BE2C (cell line): ENCODE measurements at regions not wholly inside any gene's neighbourhood (a gene's known extent, or its start where the extent isn't known, plus 50 kb on each side); places are given as distances from the start of the nearest gene placed in this dataset.
A peak's percentile ranks its signal among the peaks of the same experiment; 100 is the strongest.

Experiments
- DNase-seq: peaks from one replicate; pipeline ENCODE4 v3.0.0-alpha.2; 2020
- H3K27me3 ChIP-seq: fragments of 250-450 bp; sonication (Bioruptor Pico); 2 replicates; pipeline ENCODE4 v1.5.1; 2020; ENCODE audit warnings: mild to moderate bottlenecking
- H3K36me3 ChIP-seq: fragments of 250-450 bp; sonication (Bioruptor Pico); 2 replicates; pipeline ENCODE4 v1.5.1; 2020; ENCODE audit warnings: mild to moderate bottlenecking
- H3K4me1 ChIP-seq: fragments of 250-450 bp; sonication (Bioruptor Pico); 2 replicates; pipeline ENCODE4 v1.5.1; 2020
- H3K4me3 ChIP-seq: 2 replicates; pipeline ENCODE4 v1.5.1; 2011; ENCODE audit warnings: low read depth, low read length
- H3K9me3 ChIP-seq: fragments of 250-450 bp; sonication (Bioruptor Pico); 2 replicates; pipeline ENCODE4 v1.5.1; 2020
- TF ChIP-seq, protein P1 (sequence below): IDR thresholded peaks from 2 replicates; pipeline ENCODE4 v1.5.1; 2012; ENCODE audit warnings: mild to moderate bottlenecking, low read depth, low read length

DNA sequence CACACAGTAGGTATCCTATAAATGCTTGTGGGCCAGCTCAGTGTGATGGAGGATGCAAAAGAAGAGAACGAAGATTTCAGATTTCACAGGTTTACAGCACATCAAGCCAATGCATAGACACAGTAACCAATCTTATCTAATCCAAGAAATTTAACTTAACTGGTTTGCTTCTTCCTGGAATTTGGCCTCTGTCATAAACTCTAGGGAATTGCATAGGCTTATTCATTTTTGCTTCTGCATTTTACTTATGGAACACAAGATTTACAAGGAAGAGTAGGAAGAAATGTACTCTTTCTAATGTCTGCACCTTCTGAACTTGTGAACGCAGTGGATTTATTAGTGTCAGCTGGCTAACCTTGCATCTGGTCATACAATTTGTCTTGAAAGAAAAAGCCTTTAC lies 389.4 kb upstream of the NPVF start:
- peaks cover 26% of the 10 kb centered on the region for H3K4me1 ChIP-seq
- H3K36me3 ChIP-seq = no peaks in the 10 kb centered on the region
- TF ChIP-seq, protein P1, sequence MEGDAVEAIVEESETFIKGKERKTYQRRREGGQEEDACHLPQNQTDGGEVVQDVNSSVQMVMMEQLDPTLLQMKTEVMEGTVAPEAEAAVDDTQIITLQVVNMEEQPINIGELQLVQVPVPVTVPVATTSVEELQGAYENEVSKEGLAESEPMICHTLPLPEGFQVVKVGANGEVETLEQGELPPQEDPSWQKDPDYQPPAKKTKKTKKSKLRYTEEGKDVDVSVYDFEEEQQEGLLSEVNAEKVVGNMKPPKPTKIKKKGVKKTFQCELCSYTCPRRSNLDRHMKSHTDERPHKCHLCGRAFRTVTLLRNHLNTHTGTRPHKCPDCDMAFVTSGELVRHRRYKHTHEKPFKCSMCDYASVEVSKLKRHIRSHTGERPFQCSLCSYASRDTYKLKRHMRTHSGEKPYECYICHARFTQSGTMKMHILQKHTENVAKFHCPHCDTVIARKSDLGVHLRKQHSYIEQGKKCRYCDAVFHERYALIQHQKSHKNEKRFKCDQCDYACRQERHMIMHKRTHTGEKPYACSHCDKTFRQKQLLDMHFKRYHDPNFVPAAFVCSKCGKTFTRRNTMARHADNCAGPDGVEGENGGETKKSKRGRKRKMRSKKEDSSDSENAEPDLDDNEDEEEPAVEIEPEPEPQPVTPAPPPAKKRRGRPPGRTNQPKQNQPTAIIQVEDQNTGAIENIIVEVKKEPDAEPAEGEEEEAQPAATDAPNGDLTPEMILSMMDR = no peak
- no peak overlapping the region for H3K4me3 ChIP-seq
- H3K9me3 ChIP-seq = peaks cover 1% of the 10 kb centered on the region
- H3K27me3 ChIP-seq = no peaks in the 10 kb centered on the region
- no peak for DNase-seq

DNA sequence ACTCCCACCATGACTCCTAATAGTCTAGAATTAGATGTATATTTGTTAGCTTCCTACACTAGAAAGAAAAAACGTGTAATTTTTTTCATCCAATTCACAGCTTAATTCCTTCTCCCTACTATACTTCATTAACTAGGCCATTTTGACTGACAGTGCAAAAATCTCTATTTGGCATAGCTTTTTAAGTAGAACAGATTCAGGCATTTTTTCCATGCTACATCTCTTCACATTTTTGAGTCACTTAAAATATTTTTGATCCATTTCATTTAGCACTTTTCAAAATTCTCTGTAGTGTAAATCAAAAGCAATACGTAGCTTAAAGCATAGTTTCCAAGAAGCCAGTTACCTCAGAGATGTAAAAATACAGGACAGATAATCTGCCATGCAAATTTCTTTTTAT lies 391.1 kb upstream of the NPVF start:
- Histone ChIP-seq H3K36me3 (no peaks in the 10 kb centered on the region), H3K4me3 (peak overlapping the region; percentile 12; the same call in 1 of the 2 replicates), H3K4me1 (peaks cover 26% of the 10 kb centered on the region), H3K27me3 (no peaks in the 10 kb centered on the region), H3K9me3 (no peaks in the 10 kb centered on the region)
- DNase-seq = no peak
- TF ChIP-seq, protein P1 = no peak

DNA sequence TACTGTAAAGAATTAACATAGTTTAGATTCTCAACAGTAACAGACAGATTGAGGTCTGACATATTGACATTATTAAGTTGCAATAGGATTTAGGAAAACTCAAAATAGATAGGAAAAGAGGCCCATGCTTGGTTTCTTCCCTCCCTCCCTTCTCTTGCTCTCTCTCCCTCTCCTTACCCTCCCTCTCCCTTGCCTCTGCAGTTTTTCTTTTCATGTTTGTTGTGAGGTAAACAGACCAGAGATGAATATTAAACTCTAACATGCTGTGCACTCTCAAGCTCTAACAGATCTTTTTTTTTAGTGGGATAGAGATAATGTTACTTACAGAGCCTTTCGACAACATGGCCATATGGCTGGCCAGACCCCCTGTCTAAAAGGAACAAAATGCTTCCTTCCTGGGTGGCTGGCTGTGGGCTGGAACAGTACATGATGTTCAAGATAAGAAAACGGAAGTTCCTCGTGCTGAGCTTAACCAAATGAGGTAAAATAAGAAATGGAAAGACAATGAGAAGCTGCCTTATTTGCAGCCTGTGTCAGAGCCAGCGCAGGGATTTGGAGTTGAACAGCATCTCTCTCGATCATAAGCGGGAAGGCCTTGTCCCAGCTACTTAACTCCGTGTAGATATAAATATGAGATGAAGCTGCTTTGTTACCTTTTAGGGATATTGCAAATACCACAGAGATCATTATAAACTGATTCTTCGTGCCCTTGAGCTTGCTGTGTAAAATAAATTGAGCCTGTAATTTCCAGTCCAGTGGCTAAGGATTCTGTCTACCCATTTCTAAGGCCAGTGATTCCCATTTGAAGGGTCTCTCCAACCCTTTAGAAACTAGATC lies 391.9 kb upstream of the NPVF start:
- no peaks in the 10 kb centered on the region for H3K27me3 ChIP-seq
- no peaks in the 10 kb centered on the region for H3K36me3 ChIP-seq
- H3K4me1 ChIP-seq = peaks cover 26% of the 10 kb centered on the region
- peak overlapping the region; percentile 12; the same call in 1 of the 2 replicates for H3K4me3 ChIP-seq
- DNase-seq = peak; percentile 76
- TF ChIP-seq, protein P1 = no peak
- no peaks in the 10 kb centered on the region for H3K9me3 ChIP-seq

DNA sequence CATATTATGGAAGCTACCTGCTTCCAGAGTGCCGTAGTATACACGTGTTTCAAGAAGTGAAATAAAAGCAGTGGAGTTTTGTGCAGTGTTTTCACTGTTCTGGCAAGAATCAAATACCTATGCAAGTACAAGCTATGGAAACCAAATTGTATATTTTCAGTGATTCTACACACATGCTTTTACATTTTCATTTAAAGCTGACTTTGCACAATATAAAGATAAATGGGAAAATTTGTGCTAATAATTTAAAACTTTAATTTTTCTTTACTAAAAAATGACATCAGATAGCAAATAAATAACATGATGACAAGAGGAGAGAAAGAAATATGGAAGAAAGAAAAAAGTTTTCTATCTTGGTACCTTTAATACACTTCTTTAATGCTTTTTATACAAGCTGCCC lies 393.7 kb upstream of the NPVF start:
- Histone ChIP-seq H3K27me3 (no peaks in the 10 kb centered on the region), H3K4me3 (no peak overlapping the region), H3K9me3 (no peaks in the 10 kb centered on the region), H3K36me3 (no peaks in the 10 kb centered on the region), H3K4me1 (peaks cover 28% of the 10 kb centered on the region)
- no peak for DNase-seq
- TF ChIP-seq, protein P1 = no peak

DNA sequence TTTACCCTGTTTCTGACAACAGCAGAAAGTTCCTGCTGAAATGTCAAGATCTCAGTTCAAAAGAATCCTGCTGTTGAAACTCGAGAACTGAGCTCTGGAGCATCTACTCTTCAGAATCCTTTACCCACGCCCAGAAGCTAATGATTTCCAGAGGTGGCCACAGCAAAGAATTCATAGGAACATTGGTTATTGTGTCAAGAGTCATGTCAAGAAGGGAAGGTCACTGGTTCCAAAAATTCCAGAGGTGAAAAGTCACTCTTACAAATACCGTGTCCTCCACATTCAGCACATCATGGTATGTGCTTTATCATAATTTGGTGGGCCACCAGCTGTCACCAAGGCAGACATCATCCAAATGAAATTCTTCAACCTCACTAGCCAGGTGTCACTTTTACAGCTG lies 394.4 kb upstream of the NPVF start:
- no peak overlapping the region for H3K4me3 ChIP-seq
- no peaks in the 10 kb centered on the region for H3K9me3 ChIP-seq
- DNase-seq = no peak
- H3K36me3 ChIP-seq = no peaks in the 10 kb centered on the region
- peaks cover 25% of the 10 kb centered on the region for H3K4me1 ChIP-seq
- no peaks in the 10 kb centered on the region for H3K27me3 ChIP-seq
- TF ChIP-seq, protein P1 = no peak

DNA sequence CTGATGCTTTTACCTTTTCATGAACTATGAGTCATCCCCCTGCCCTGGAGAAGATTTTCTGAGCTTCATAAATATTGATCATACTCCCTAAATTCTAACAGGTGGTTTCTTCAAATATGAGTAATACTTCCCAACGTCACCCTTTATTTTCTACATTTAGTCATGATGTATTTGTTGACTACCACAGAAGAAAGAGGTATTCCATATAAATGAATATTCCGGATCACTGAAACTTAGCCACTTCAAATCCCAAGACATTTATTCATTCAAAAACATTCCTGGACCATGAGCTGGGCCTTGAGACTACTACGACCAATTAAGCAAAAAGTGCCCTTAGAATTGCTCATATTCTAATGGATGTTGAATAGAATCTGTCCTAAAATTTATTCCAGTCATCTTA lies 395.8 kb upstream of the NPVF start:
- Histone ChIP-seq H3K4me1 (peaks cover 22% of the 10 kb centered on the region), H3K27me3 (no peaks in the 10 kb centered on the region), H3K36me3 (no peaks in the 10 kb centered on the region), H3K9me3 (no peaks in the 10 kb centered on the region), H3K4me3 (no peak overlapping the region)
- TF ChIP-seq, protein P1 = no peak
- DNase-seq = no peak
